ENCODE measurements at regions not wholly inside any gene's neighbourhood (a gene's known extent, or its start where the extent isn't known, plus 50 kb on each side); places are given as distances from the start of the nearest gene placed in this dataset.

DNA sequence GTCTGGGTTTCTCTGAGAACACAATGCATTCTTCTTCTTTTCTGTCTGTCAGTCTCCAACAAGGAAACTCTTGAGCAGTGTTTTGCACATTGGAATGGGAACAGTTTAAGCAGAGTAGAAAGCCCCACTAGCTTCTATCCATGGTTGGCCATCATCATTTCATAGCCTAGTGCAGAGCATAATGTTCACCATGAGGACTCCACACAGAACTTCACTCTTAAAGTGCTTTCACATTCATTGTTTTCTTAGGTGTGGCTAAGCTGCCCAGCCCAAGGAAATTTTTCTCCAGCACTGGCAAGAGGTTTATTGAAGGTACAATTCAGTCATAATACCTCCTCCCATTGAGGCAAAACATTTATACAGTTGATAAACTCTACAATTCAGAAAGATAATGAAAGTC, 503.0 kb upstream of the CD180 start:
- ATAC-seq (no peak), DNase-seq (no peak)
- Mint-ChIP-seq H3K9me3 (peaks cover 11% of the 10 kb centered on the region), H3K27me3 (peaks cover 9% of the 10 kb centered on the region), H3K36me3 (ENCODE audit: low read depth) (no peaks in the 10 kb centered on the region), H3K4me1 (ENCODE audit: low read depth) (no peaks in the 10 kb centered on the region), H3K4me3 (no peak overlapping the region), H3K27ac (no peak overlapping the region)
- intact Hi-C loops (cut with micrococcal nuclease), result no loop called here
- ChIA-PET POLR2A (no interaction called here), CTCF (interaction anchor here (0.6 kb wide), 1 partner anchor 11 kb away, joined by 4 read pairs; no protein-coding TSS in a partner anchor)
- TF ChIP-seq, protein P1, sequence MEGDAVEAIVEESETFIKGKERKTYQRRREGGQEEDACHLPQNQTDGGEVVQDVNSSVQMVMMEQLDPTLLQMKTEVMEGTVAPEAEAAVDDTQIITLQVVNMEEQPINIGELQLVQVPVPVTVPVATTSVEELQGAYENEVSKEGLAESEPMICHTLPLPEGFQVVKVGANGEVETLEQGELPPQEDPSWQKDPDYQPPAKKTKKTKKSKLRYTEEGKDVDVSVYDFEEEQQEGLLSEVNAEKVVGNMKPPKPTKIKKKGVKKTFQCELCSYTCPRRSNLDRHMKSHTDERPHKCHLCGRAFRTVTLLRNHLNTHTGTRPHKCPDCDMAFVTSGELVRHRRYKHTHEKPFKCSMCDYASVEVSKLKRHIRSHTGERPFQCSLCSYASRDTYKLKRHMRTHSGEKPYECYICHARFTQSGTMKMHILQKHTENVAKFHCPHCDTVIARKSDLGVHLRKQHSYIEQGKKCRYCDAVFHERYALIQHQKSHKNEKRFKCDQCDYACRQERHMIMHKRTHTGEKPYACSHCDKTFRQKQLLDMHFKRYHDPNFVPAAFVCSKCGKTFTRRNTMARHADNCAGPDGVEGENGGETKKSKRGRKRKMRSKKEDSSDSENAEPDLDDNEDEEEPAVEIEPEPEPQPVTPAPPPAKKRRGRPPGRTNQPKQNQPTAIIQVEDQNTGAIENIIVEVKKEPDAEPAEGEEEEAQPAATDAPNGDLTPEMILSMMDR (IDR thresholded peaks at IDR 0.05), result no peak

DNA sequence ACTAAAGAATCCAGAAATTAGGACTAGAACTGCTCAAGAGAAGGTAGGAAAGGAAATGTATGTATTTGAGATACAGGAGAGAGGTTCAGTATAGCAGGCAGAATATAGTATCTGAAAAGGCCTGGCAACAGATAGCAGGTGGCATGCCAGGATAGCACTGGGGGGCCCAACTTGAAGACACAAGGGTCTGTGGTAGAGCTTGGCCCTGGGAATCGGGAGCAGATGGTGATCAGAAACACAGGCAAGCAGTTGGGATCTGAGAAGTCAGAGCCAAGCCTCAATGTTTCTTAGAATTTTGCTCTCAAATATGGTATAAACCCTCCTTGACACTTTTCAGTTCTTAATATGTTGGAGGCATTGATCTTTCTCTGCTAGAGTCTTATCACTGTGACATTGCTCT, 499.8 kb upstream of the CD180 start:
- DNase-seq (no peak), ATAC-seq (no peak)
- TF ChIP-seq, protein P1 (IDR thresholded peaks at IDR 0.05), result no peak
- intact Hi-C loops (cut with micrococcal nuclease), result no loop called here
- Mint-ChIP-seq H3K27me3 (peaks cover 8% of the 10 kb centered on the region), H3K4me1 (ENCODE audit: low read depth) (no peaks in the 10 kb centered on the region), H3K36me3 (ENCODE audit: low read depth) (no peaks in the 10 kb centered on the region), H3K9me3 (no peaks in the 10 kb centered on the region), H3K4me3 (no peak overlapping the region), H3K27ac (no peak overlapping the region)
- POLR2A ChIA-PET, result no interaction called here
- CTCF ChIA-PET, result no interaction called here

DNA sequence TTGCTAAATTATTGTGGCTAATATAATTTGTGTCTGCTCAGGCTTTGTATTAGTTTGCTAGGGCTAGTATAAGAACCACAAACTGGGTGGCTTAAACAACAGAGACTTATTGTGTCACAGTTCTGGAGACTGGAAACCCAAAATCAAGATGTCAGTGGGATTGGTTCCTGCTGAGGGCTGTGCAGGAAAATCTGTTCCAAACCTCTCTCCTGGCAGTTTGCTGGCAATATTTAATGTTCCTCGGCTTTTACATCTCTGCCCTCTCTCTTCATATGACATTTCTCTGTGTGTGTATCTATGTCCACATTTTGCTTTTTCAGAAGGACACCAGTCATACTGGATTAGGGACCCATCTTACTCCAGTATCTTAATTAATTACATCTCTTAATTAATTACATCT, 498.8 kb upstream of the CD180 start:
- H3K27ac Mint-ChIP-seq, result no peak overlapping the region
- POLR2A ChIA-PET, result no interaction called here

DNA sequence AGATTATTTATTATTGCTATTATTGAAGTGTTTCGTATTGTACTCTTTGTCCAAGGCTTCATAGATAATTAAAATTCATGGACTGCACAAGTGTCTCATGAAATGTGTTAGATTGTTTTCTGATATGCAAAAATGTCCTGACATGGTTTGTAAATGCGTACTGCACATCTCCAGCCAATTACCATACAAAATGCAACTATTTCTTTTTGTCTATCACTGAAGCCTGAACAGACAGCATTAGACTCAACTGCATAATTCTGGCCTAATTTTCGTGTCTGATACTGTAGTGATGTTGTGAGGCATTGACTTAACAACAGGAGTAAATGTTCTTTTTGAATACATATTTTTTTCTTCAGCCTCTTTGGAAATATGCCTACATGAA, 498.2 kb upstream of the CD180 start:
- ChIA-PET POLR2A (no interaction called here), CTCF (no interaction called here)
- TF ChIP-seq, protein P1 (IDR thresholded peaks at IDR 0.05), result no peak
- H3K4me1 Mint-ChIP-seq (ENCODE audit: low read depth), result no peaks in the 10 kb centered on the region
- H3K36me3 Mint-ChIP-seq (ENCODE audit: low read depth), result no peaks in the 10 kb centered on the region
- H3K9me3 Mint-ChIP-seq, result no peaks in the 10 kb centered on the region
- H3K27ac Mint-ChIP-seq, result no peak overlapping the region
- intact Hi-C loops (cut with micrococcal nuclease), result no loop called here
- peaks cover 6% of the 10 kb centered on the region for H3K27me3 Mint-ChIP-seq
- ATAC-seq (no peak), DNase-seq (no peak)
- no peak overlapping the region for H3K4me3 Mint-ChIP-seq

More for the DNA sequence above, 498.8 kb upstream of the CD180 start:
- Mint-ChIP-seq H3K36me3 (ENCODE audit: low read depth) (no peaks in the 10 kb centered on the region), H3K27me3 (peaks cover 6% of the 10 kb centered on the region), H3K4me1 (ENCODE audit: low read depth) (no peaks in the 10 kb centered on the region), H3K4me3 (no peak overlapping the region), H3K9me3 (no peaks in the 10 kb centered on the region)
- ATAC-seq (no peak), DNase-seq (no peak)
- CTCF ChIA-PET, result no interaction called here
- TF ChIP-seq, protein P1 (IDR thresholded peaks at IDR 0.05), result no peak
- intact Hi-C loops (cut with micrococcal nuclease), result no loop called here

DNA sequence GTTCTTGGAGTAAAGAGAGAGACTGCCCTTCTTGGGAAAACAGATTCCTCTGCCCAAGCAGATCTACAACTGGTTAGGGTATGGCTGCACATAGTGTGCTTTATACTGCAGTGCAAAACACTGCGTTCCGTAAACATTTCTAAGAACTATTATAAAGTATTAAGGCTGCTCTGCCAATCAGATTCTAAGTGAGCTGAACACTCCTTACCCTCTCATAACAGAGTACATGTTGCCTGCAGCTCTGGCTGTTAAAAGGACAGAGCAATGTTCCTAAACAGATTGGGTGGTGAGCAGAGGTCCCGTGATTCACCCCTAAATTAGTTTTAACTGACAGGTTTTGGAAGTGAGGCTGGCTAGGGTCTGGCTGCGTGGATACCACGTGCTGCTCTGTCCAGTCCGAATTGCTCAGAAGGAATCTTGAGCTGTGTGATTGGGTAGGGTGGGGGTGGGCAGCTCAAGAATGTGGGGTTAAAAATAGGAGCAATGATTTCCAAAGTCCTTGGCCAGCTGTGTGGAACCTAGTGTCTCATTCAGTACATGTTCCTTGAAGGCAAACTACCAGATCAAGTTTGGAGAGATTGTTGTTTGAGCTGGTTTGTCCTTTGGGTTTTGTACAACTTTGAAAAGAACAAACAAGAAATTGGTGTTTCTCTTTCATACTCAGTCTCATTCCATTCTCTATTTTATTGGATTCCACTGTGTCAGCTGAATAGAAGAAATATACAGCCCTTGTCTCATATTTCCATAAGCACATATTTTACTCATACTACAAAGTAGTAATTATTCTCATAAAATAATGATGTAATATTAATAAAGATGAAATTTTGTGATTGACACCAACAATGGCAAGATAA, 497.6 kb upstream of the CD180 start:
- ChIA-PET POLR2A (no interaction called here), CTCF (no interaction called here)
- ATAC-seq (no peak), DNase-seq (no peak)
- no peaks in the 10 kb centered on the region for H3K36me3 Mint-ChIP-seq (ENCODE audit: low read depth)
- H3K4me1 Mint-ChIP-seq (ENCODE audit: low read depth), result no peaks in the 10 kb centered on the region
- no peak overlapping the region for H3K4me3 Mint-ChIP-seq
- H3K9me3 Mint-ChIP-seq, result no peaks in the 10 kb centered on the region
- intact Hi-C loops (cut with micrococcal nuclease), result no loop called here
- H3K27ac Mint-ChIP-seq, result no peak overlapping the region
- H3K27me3 Mint-ChIP-seq, result peaks cover 6% of the 10 kb centered on the region
- TF ChIP-seq, protein P1 (IDR thresholded peaks at IDR 0.05), result no peak
